Heart right ventricle (tissue), 16 donors: ENCODE measurements at regions not wholly inside any gene's neighbourhood (a gene's known extent, or its start where the extent isn't known, plus 50 kb on each side); places are given as distances from the start of the nearest gene placed in this dataset.

Experiments
- ATAC-seq, 8 donors: fragments of 200-7000 bp; cut with Tn5 transposase; one replicate each; pipeline ENCODE4 v1.9.1; 2020; ENCODE audit warnings: mild to moderate bottlenecking in 8 of 8, moderate library complexity in 8 of 8, moderate number of reproducible peaks in 1 of 8
- DNase-seq, 2 donors: peaks; one replicate each; pipeline ENCODE4 v3.0.0-alpha.2; 2020
- H3K27ac ChIP-seq, 10 donors: fragments of 200-600 bp; sonication (generic) in 2 of 10; one replicate each; pipeline versions ENCODE4 v1.5.0 to v1.8.0; 2020 to 2022; ENCODE audit warnings: mild to moderate bottlenecking in 3 of 10
- H3K27me3 ChIP-seq, 7 donors: fragments of 200-600 bp; one replicate each; pipeline ENCODE4 v1.8.0; 2021 to 2022; ENCODE audit warnings: mild to moderate bottlenecking in 2 of 7
- H3K36me3 ChIP-seq, 9 donors: fragments of 200-600 bp; sonication (generic) in 1 of 9; one replicate each; pipeline versions ENCODE4 v1.5.0 to v1.8.0; 2020 to 2022; ENCODE audit warnings: mild to moderate bottlenecking in 2 of 9
- H3K4me1 ChIP-seq, 9 donors: fragments of 200-600 bp; sonication (generic) in 1 of 9; one replicate each; pipeline versions ENCODE4 v1.5.0 to v1.8.0; 2020 to 2022; ENCODE audit warnings: mild to moderate bottlenecking in 4 of 9
- H3K4me3 ChIP-seq, 10 donors: fragments of 200-600 bp; sonication (generic) in 2 of 10; one replicate each; pipeline versions ENCODE4 v1.5.0 to v1.8.0; 2020 to 2022; ENCODE audit warnings: mild to moderate bottlenecking in 7 of 10, moderate library complexity in 2 of 10
- H3K9me3 ChIP-seq, 11 donors: fragments of 200-600 bp in 10 of 11; sonication (generic) in 2 of 11; one replicate each; pipeline versions ENCODE4 v1.5.0 to v1.8.0; 2013 to 2022; ENCODE audit warnings: mild to moderate bottlenecking in 2 of 11, control low read depth in 1 of 11, moderate library complexity in 1 of 11
- CTCF ChIP-seq, 9 donors: fragments of 200-600 bp; sonication (generic) in 2 of 9; IDR thresholded peaks; one replicate each; pipeline versions ENCODE4 v1.5.0 to v1.8.0; 2021 to 2022; ENCODE audit warnings: antibody characterized with exemption in 9 of 9, mild to moderate bottlenecking in 5 of 9, moderate library complexity in 1 of 9
- WGBS, 2 donors: extraction: QIAGEN DNeasy Blood & Tissue Kit; methylation state at CpG; one replicate each; pipeline ENCODE4 v1.1.7; 2013; ENCODE audit warnings: inconsistent platforms in 1 of 2; 5-methylcytosine and 5-hydroxymethylcytosine counted together
- intact Hi-C, 10 donors: fragments of 100-400 bp; cut with DNase I; formaldehyde crosslinking; loops; one replicate each; pipeline versions ENCODE4 v1.11.1 to v1.14.2; 2022
- donor health status: Arrhythmogenic right ventricular cardiomyopathy.
- donor health status: ischemic (EF 13 %, LVEDD 7.1; RV severe dilation, severe dysfunction).
- donor health status: healthy with polysubstance abuse.
- donor health status: DM: no; HTN: yes; CAD: no.
- donor health status: DM: no; HTN: no; CAD: no.
- donor health status: ischemic (EF 25% LVEDD 6.9; RV normal size, moderate dysfunction).
- donor health status: ischemic (EF 25% LVEDD 5.7; RV mildly dilated, moderate dysfunction).
- donor health status: healthy.
- donor health status: DM: yes; HTN: yes; CAD: no.
- donor health status: Ischemic cardiomyopathy.
- donor health status: ischemic (EF 35%, LVEDD 5.7; RV mildly dilated, moderate dysfunction).
- donor health status: nonischemic (EF 11% LVEDD 7.7; RV severe dilation, severe dysfunction).
- donor health status: DM: yes; HTN: yes; CAD: no.
- donor health status: PGD.
- donor health status: ischemic (EF 29% LVEDD 5.4; RV normal size, mild dysfunction).
- donor health status: nonischemic (EF 23%, LVEDD 6.1; RV moderate dilation, normal function).

- DNase-seq = no peak
Measured at GRCh38 chr2:65944213-65944612, 490.7 kb upstream of the MEIS1 start.

GRCh38 chr2:65943099-65943786 lies 491.7 kb upstream of the MEIS1 start:
- peaks cover 0 to 4% (median 0%) of the 10 kb centered on the region in 11 donors for H3K9me3 ChIP-seq
- no peak for TF ChIP-seq CTCF (IDR thresholded peaks at IDR 0.05)
- 92 to 96% methylated on average over 10 of the region's 10 CpGs for WGBS, 2 donors
- ATAC-seq (no peak), DNase-seq (no peak)
- no peak overlapping the region for H3K27ac ChIP-seq
- H3K27me3 ChIP-seq = no peaks in the 10 kb centered on the region
- no peak overlapping the region for H3K4me3 ChIP-seq
- H3K36me3 ChIP-seq = no peaks in the 10 kb centered on the region
- no peaks in the 10 kb centered on the region for H3K4me1 ChIP-seq
- intact Hi-C loops = no loop called here

More at GRCh38 chr2:65944213-65944612, 490.7 kb upstream of the MEIS1 start:
- Histone ChIP-seq H3K4me1 (no peaks in the 10 kb centered on the region), H3K27ac (no peak overlapping the region), H3K36me3 (no peaks in the 10 kb centered on the region), H3K9me3 (peaks cover 0 to 4% (median 0%) of the 10 kb centered on the region in 11 donors), H3K4me3 (no peak overlapping the region), H3K27me3 (no peaks in the 10 kb centered on the region)
- TF ChIP-seq CTCF (IDR thresholded peaks at IDR 0.05) = no peak
- WGBS, 2 donors = 87 to 93% methylated on average over 1 of the region's 1 CpG
- no peak for ATAC-seq
- intact Hi-C loops = no loop called here

- Histone ChIP-seq H3K36me3 (no peaks in the 10 kb centered on the region), H3K27ac (no peak overlapping the region), H3K4me1 (no peaks in the 10 kb centered on the region), H3K4me3 (no peak overlapping the region), H3K9me3 (peaks cover 0 to 4% (median 0%) of the 10 kb centered on the region in 11 donors), H3K27me3 (peaks cover 0 to 5% (median 0%) of the 10 kb centered on the region in 7 donors)
- DNase-seq (no peak), ATAC-seq (no peak)
- TF ChIP-seq CTCF (IDR thresholded peaks at IDR 0.05) = no peak
- intact Hi-C loops = no loop called here
- WGBS, 2 donors = 64 to 72% methylated on average over 2 of the region's 2 CpGs
Measured at GRCh38 chr2:65940856-65941255, 494.1 kb upstream of the MEIS1 start.

- 55 to 58% methylated on average over 2 of the region's 2 CpGs for WGBS, 2 donors
- Histone ChIP-seq H3K27ac (no peak overlapping the region), H3K36me3 (no peaks in the 10 kb centered on the region), H3K27me3 (peaks cover 0 to 10% (median 0%) of the 10 kb centered on the region in 7 donors), H3K4me1 (no peaks in the 10 kb centered on the region), H3K9me3 (peaks cover 0 to 4% (median 0%) of the 10 kb centered on the region in 11 donors), H3K4me3 (no peak overlapping the region)
- intact Hi-C loops = no loop called here
- no peak for ATAC-seq
- no peak for DNase-seq
- no peak for TF ChIP-seq CTCF (IDR thresholded peaks at IDR 0.05)
Measured at GRCh38 chr2:65939687-65940086, 495.2 kb upstream of the MEIS1 start.
